ENCODE measurements at regions not wholly inside any gene's neighbourhood (a gene's known extent, or its start where the extent isn't known, plus 50 kb on each side); places are given as distances from the start of the nearest gene placed in this dataset.

DNA sequence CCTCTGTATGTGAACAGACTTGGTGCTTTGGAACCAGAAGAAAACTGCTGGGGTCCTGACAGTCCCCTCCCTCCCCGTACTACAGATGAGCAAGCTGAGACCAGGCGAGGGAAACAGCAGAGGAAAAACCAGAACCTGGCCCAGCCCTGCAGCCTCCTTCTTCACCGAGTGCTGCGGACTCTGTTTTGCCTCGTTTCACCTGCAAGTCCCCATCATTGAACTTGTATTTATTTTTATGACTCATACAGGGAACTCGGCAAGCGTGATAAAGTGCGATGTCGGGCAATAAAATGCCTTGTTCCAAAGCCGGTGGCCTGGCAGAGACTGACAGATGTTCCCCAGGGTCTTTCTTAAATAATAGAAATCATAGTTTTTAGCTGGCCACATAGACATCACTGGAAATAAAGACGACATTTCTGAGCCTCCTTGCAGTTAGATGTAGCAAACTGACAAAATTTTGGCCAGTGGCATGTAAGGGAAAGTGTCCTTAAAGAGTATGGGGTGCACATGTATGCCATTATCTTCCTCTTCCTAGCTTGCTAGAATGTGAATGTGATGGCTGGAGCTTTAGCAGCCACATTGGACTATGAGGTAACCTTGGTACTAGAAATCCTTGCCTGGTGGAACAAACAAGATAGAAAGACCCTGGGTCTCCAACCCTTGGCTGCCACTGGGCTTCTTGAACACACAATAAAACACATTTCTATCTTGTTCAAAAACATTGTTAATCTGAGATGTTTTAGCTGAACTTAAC is 128.6 kb downstream of the IRF8 start:
- WGBS, 2 donors, result 92 to 95% methylated on average over 11 of the region's 11 CpGs
- no peaks in the 10 kb centered on the region for H3K9me3 ChIP-seq
- no peak for DNase-seq

DNA sequence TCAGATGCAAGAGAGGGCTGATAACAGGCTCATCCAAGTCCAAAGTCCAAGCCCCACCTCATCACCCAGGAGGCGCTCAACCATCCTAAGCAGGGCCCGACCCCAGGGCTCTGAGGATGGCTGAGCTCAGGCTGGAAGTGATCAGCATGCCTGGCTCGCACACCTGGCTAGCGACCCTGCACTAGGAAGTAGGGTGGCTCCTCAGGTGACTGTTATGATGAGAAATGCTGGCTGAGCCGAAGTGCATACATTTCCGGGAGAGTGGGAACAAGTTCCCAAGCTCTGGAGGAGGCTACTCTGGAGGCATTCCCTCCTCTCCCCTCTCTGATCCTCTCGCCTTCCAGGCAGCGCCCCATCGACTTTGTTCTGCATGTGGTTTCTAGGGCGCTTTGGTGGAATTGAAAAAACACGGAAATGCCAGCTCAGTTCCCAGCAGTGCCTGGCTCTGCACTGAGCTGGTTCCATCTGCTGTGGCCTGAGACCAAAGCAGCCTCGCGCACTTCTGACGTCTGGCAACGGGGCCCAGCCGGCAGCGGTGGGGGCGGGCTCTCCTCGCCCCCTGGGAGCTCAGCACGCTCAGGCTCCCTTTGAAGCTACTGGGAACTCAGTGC is 130.3 kb downstream of the IRF8 start:
- Histone ChIP-seq H3K4me1 (no peaks in the 10 kb centered on the region), H3K9me3 (no peaks in the 10 kb centered on the region), H3K4me3 (no peak overlapping the region), H3K36me3 (ENCODE audit: low read depth, missing control alignments) (no peaks in the 10 kb centered on the region), H3K27me3 (no peaks in the 10 kb centered on the region), H3K27ac (no peak overlapping the region)
- DNase-seq, result no peak
- intact Hi-C loops (cut with DNase I; ENCODE audit: low total_unique reads), result no loop called here
- no peak for TF ChIP-seq POLR2A (IDR thresholded peaks at IDR 0.05)
- TF ChIP-seq CTCF (IDR thresholded peaks at IDR 0.05), result no peak
- WGBS, 2 donors, result 52 to 55% methylated on average over 8 to 20 of the region's 20 CpGs

More for the DNA sequence above, 128.6 kb downstream of the IRF8 start:
- intact Hi-C loops (cut with DNase I; ENCODE audit: low total_unique reads), result no loop called here
- no peak overlapping the region for H3K4me3 ChIP-seq
- TF ChIP-seq CTCF (IDR thresholded peaks at IDR 0.05) (no peak), POLR2A (IDR thresholded peaks at IDR 0.05) (no peak)
- H3K36me3 ChIP-seq (ENCODE audit: low read depth, missing control alignments), result no peaks in the 10 kb centered on the region
- H3K4me1 ChIP-seq, result no peaks in the 10 kb centered on the region
- H3K27me3 ChIP-seq, result no peaks in the 10 kb centered on the region
- no peak overlapping the region for H3K27ac ChIP-seq

DNA sequence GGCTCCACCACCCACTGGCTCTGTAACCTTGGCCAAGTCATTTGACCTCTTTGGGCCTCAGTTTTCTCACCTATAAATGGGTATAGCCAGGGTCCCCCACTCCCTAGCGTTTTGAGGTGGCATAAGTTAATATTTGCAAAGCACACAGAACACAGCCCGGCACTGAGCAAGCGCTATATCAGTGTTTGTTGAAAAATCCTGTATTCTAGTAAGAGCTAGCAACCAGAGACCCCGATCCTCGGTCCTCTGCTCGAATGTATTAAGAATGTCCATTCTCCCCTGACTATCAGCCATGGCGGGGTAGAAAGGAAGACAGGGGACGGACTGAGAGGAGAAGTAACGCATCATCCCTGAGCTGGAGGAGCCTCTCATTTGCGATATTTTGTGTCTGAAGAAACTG is 131.2 kb downstream of the IRF8 start:
- intact Hi-C loops (cut with DNase I; ENCODE audit: low total_unique reads), result no loop called here
- TF ChIP-seq CTCF (IDR thresholded peaks at IDR 0.05) (no peak), POLR2A (IDR thresholded peaks at IDR 0.05) (no peak)
- 93 to 94% methylated on average over 10 of the region's 10 CpGs for WGBS, 2 donors
- DNase-seq, result no peak
- H3K27me3 ChIP-seq, result no peaks in the 10 kb centered on the region
- H3K36me3 ChIP-seq (ENCODE audit: low read depth, missing control alignments), result no peaks in the 10 kb centered on the region
- no peak overlapping the region for H3K27ac ChIP-seq
- H3K9me3 ChIP-seq, result no peaks in the 10 kb centered on the region
- no peaks in the 10 kb centered on the region for H3K4me1 ChIP-seq
- no peak overlapping the region for H3K4me3 ChIP-seq

DNA sequence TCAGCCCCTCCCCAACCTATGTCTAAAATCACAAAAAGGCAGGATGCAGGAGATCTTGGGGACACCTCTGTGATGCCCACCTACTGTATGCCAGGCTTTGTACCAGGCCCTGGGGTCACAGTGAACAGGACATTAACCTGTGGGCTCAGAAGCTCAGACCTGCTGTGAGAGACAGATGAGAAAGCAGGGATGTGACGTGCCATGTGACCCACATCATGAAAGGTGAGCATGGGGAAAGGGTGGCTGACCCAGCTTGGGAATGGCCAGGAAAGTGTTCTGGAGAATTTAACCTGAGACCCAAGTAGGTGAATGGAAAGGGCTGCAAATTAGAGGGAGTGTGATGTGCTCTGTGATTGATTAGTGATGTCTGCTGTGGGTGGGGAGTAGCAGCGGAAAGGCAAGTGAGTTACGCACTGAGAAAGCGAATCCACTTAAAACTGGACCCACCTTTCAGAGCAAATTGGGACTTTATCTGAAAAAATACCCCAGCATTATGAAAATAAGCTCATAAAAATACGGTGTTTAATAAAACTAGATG is 132.2 kb downstream of the IRF8 start:
- WGBS, 2 donors, result 88 to 99% methylated on average over 5 of the region's 5 CpGs
- no peak overlapping the region for H3K27ac ChIP-seq
- intact Hi-C loops (cut with DNase I; ENCODE audit: low total_unique reads), result no loop called here
- no peaks in the 10 kb centered on the region for H3K4me1 ChIP-seq
- TF ChIP-seq POLR2A (IDR thresholded peaks at IDR 0.05) (no peak), CTCF (IDR thresholded peaks at IDR 0.05) (no peak)
- no peaks in the 10 kb centered on the region for H3K36me3 ChIP-seq (ENCODE audit: low read depth, missing control alignments)
- H3K9me3 ChIP-seq, result no peaks in the 10 kb centered on the region
- no peak overlapping the region for H3K4me3 ChIP-seq
- no peaks in the 10 kb centered on the region for H3K27me3 ChIP-seq
- DNase-seq, result no peak

Data from testis (tissue), 2 donors.